ENCODE measurements at regions not wholly inside any gene's neighbourhood (a gene's known extent, or its start where the extent isn't known, plus 50 kb on each side); places are given as distances from the start of the nearest gene placed in this dataset.

- FAIRE-seq (no peak), DNase-seq (ENCODE audit: low spot score) (no peak)
Measured at GRCh38 chr6:109295774-109296156, 86.5 kb downstream of the CD164 start.

GRCh38 chr6:109295109-109295773 is 87.0 kb downstream of the CD164 start:
- DNase-seq (ENCODE audit: low spot score) (no peak), FAIRE-seq (no peak)

- DNase-seq (ENCODE audit: low spot score) (no peak), FAIRE-seq (no peak)
Measured at GRCh38 chr6:109292983-109293586, 89.2 kb downstream of the CD164 start.

- no peak for FAIRE-seq
- DNase-seq (ENCODE audit: low spot score), result no peak
Measured at GRCh38 chr6:109292420-109292819, 89.8 kb downstream of the CD164 start.

- DNase-seq (ENCODE audit: low spot score) (no peak), FAIRE-seq (no peak)
Measured at GRCh38 chr6:109291902-109292301, 90.4 kb downstream of the CD164 start.

GRCh38 chr6:109290143-109290931 is 91.9 kb downstream of the CD164 start:
- FAIRE-seq (no peak), DNase-seq (ENCODE audit: low spot score) (no peak)

- FAIRE-seq (no peak), DNase-seq (ENCODE audit: low spot score) (no peak)
Measured at GRCh38 chr6:109285366-109285765, 96.9 kb downstream of the CD164 start.

GRCh38 chr6:109284675-109285074 is 97.6 kb downstream of the CD164 start:
- DNase-seq (ENCODE audit: low spot score) (no peak), FAIRE-seq (no peak)

GRCh38 chr6:109282756-109283155 is 99.5 kb downstream of the CD164 start:
- DNase-seq (ENCODE audit: low spot score) (no peak), FAIRE-seq (no peak)

- FAIRE-seq (no peak), DNase-seq (ENCODE audit: low spot score) (no peak)
Measured at GRCh38 chr6:109279628-109280027, 102.6 kb downstream of the CD164 start.

- no peak for DNase-seq (ENCODE audit: low spot score)
- no peak for FAIRE-seq
Measured at GRCh38 chr6:109271622-109272021, 110.6 kb downstream of the CD164 start.

GRCh38 chr6:109269953-109270517 is 112.2 kb downstream of the CD164 start:
- FAIRE-seq, result no peak
- no peak for DNase-seq (ENCODE audit: low spot score)

- FAIRE-seq, result no peak
- no peak for DNase-seq (ENCODE audit: low spot score)
Measured at GRCh38 chr6:109269057-109269456, 113.2 kb downstream of the CD164 start.

GRCh38 chr6:109265530-109265929 is 116.7 kb downstream of the CD164 start:
- no peak for DNase-seq (ENCODE audit: low spot score)
- FAIRE-seq, result no peak

GRCh38 chr6:109263873-109264700 is 118.2 kb downstream of the CD164 start:
- FAIRE-seq (no peak), DNase-seq (ENCODE audit: low spot score) (no peak)

GRCh38 chr6:109262261-109262660 is 120.0 kb downstream of the CD164 start:
- no peak for DNase-seq (ENCODE audit: low spot score)
- FAIRE-seq, result no peak

- FAIRE-seq, result no peak
- DNase-seq (ENCODE audit: low spot score), result no peak
Measured at GRCh38 chr6:109261811-109262210, 120.5 kb downstream of the CD164 start.

- DNase-seq (ENCODE audit: low spot score), result no peak
- FAIRE-seq, result no peak
Measured at GRCh38 chr6:109260701-109261100, 121.6 kb downstream of the CD164 start.

GRCh38 chr6:109260126-109260525 is 122.1 kb downstream of the CD164 start:
- DNase-seq (ENCODE audit: low spot score), result peak; percentile 9
- peak; percentile 79 for FAIRE-seq

- FAIRE-seq, result no peak
- no peak for DNase-seq (ENCODE audit: low spot score)
Measured at GRCh38 chr6:109258129-109258528, 124.1 kb downstream of the CD164 start.

- FAIRE-seq, result no peak
Measured at GRCh38 chr6:109257494-109257893, 124.8 kb downstream of the CD164 start.

More at GRCh38 chr6:109257494-109257893, 124.8 kb downstream of the CD164 start:
- DNase-seq (ENCODE audit: low spot score), result no peak
